NCI-H128 (cell line): ENCODE measurements at regions not wholly inside any gene's neighbourhood (a gene's known extent, or its start where the extent isn't known, plus 50 kb on each side); places are given as distances from the start of the nearest gene placed in this dataset.
"Not testable (repeated sequence)": the region's sequence is repeated elsewhere in the genome, so short reads cannot be mapped to it uniquely, and the experiment has no call there.

ENCODE experiments used
- DNase-seq: peaks from one replicate; lab custom pipeline; 2025; ENCODE audit not compliant: unreplicated experiment; lab: John Stamatoyannopoulos, UW

DNA sequence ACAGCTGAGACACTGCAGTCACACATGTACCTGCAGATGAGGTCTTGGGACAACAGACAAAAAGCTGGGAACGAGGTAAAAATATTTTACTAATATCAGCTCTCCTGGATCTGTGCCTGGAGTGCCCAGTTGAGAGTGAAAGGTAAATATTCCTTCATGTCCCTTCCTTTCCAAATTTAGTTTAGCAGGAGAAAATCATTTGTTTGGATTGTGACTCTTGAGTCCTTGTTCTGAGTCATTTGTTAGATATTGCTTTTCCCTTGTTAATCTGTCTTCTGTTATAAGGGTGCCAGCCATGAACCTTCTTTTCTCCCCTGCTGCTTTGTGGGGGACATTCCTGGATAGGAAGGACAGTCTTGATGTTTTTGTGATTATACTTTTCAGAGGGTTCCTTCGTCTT, 329.2 kb downstream of the DSC3 start:
- DNase-seq = no peak

DNA sequence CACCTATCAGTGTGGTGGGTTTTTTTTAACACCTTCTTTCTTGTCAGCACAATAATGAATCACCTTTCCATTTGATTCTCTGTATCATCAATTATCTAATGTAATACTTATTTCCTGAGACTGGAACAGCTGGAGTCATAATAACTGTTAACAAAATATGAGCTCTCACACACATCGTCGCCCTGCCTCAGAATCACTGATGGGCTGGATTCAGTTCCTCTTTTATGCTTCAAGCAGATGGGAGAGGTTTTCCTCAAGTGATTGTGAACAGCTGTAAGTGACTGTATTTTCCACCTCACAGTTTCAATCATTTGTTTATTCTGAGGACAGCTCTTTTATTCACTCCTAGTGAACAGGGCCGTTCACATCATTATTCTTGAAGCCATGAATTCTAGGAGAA, 330.2 kb downstream of the DSC3 start:
- DNase-seq = no peak

DNA sequence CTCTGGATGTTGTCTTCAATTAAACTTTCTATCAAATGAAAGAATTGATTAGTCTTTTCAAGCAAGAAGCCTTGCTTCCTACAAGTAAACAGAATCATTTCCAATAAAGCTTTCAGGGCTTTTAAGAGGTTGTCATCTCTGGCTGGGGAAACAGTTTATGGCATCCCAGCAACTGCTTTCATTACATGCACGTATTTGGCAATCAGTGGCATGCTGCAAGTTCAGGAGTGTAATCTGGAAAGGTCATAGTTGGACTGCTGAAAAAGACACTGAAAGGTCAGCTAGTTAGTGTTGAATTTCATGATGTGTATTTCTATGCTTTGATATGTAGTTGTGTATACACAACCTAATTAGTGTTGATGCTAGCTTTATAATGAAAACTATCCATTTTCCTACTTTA, 332.9 kb downstream of the DSC3 start:
- no peak for DNase-seq

DNA sequence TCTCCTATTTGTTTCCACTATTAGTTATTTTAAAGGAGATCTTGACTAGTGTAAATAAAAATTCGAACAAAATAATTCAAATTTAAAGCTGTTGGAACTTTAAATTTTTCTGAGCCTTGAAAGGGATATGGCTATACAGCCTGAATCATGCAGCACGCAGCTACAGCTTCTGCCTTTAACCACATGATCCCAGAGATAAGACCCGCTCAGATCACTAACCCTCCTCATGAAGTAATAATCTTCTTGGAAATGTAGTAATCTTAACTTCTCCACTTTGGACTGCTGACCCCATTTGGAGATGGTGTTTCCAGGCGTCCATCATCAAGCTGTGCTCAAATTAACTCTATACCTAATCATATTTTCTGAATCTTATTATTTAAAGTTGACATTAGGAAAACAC, 336.6 kb downstream of the DSC3 start:
- DNase-seq = no peak

DNA sequence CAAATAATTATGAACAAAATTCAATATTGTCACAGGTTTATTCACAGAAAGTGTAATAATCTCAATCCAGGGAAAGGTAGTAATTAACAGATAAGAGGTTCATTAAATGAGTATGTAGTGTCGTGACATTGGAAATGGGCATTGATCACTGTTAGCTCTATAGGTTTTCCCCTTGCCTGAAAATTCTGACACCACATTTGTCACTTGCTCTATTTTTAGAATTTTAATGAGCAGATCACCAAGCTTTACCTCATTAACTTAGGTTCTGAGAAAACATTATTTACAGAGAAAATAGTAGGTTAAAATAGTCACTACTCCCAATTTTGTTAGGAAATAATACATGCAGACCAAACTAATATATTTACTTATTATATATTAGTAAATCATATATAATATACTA, 344.0 kb downstream of the DSC3 start:
- DNase-seq = no peak

DNA sequence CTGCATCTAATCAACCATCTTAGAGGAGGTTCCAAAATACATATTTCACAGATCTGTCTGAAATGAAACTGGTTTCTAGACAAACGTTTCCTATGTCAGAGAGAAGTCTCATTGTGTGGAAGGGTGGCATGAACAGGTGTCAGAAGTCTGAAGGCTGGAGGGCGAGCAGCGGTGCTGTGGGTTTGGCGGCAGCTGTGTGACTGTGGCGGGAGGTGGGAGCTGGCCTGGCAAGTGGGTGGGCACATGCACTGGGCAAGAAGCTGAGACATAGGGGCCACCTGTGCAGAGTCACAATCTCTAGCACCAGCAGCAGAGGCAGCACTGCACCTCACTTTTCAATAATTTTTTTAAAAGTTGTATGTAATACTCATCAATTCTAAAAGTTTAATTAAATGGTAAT, 346.3 kb downstream of the DSC3 start:
- no peak for DNase-seq

DNA sequence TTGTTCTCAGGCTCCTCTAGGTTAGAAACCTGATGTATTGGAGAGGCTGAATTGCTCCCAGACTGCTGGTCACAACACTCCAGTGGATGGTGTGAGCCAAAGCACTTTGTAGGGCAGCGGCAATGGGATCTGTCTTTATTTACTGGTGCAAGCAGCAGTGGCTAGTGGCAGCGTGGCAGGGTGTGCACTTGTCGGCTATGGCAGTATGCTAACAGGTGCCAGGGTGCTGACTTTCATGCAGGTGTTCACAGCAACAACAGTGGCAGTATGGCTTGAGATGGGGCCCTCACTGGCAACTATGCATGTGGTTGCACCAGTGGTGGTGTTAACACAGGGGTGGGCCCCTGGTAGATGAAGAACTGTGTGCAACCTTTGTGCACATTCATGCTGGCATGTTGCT, 347.8 kb downstream of the DSC3 start:
- DNase-seq = no peak

DNA sequence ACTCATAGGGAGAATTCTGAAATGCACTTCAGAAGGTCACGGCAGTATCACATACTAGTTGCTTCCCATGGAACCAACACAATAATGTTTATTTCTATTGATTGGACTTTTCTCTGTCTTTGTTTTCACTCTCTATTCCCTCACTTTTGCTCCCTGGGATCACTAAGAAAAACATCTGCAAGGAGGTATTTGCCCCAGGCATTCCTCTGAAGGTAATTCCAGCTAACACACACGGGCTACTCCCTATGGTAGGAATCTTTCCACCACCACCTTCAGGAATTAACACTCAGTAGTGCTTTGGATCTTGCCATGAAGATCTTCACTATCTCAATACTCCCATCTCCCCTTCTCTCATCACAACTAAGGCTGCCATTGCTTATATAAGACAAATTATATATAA, 353.3 kb downstream of the DSC3 start:
- no peak for DNase-seq

DNA sequence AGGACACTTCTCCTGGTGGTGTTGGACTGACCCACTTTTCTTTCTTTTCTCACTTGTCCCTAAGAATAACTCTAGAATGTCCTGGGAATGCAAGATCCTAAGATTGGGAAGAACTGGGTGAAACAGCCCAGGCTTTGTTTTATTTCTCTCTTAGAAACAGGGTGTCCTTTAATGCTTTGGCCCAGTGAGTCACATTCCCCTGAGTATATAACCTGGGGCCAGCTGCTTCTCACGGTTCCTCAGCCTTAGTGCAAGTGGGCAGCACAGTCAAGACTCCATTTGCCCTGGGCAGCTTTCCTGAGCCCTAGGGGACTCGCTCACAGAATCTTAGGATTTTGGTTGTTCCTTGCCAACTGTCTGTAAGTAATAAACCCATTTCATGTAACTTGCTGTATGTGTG, 355.0 kb downstream of the DSC3 start:
- no peak for DNase-seq

DNA sequence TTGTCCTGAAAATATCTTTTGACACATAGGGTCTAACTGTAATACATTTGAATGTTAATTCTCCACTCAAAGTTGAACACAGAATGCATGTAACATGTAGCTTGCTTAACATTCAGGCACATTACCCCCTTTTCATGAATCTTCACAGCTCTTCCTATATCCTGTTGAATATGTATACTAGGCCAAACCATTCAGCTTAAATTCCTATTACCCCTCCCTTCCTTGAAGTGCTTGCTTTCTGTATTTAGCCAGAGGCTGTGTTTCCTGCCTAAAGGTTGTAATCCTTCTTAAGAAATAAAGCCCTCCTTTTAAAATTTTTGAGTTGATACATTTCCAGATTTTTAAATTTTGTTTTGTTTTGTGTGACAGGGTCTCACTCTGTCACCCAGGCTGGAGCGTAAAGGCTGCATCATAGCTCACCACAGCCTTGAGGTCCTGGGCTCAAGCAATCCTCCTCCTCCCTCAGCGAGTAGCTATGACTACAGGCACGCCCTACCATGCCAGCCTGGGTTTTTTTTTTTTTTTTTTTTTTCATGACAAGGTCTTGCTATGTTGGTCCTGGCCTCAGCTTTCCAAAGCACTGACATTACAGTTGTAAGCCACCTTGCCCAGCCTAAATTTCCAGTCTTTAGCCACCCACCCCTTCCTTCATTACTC, 357.6 kb downstream of the DSC3 start:
- no peak for DNase-seq

DNA sequence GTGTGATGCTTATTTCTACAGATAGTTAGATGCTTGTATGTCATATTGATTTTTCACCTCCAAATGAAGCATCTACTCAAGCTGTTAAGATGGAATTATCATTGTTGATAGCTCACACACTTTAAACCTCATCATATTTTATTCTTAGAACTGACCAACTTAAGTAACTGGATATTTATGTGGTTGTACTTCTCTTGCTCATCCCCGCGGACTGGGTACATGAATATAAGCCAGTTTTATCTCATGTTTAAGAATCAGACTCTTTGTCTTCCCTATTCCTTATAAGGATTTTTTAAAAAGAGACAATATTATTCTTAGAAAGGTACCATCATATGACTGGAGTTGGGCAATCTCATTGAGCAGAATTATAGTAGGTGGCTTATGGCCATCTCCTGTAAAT, 358.7 kb downstream of the DSC3 start:
- no peak for DNase-seq

DNA sequence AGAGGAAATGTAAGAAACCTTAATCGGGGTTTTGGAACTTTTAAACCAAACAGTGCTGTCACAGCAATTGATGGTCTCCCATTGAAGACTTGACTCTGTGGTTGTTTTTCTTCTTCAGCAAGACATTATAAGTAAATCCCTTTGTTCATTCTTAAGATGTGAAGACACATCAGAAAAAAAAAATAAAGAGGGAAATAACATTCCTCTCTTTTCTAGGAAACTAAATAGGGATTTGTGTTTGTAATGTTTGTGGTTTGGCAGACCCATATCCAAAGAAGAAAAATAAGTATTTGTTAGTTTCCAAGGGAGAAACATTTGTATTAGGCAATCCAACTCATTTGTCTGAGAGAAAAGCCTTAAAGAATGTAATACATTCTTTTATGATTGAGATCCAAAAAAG, 359.9 kb downstream of the DSC3 start:
- no peak for DNase-seq

DNA sequence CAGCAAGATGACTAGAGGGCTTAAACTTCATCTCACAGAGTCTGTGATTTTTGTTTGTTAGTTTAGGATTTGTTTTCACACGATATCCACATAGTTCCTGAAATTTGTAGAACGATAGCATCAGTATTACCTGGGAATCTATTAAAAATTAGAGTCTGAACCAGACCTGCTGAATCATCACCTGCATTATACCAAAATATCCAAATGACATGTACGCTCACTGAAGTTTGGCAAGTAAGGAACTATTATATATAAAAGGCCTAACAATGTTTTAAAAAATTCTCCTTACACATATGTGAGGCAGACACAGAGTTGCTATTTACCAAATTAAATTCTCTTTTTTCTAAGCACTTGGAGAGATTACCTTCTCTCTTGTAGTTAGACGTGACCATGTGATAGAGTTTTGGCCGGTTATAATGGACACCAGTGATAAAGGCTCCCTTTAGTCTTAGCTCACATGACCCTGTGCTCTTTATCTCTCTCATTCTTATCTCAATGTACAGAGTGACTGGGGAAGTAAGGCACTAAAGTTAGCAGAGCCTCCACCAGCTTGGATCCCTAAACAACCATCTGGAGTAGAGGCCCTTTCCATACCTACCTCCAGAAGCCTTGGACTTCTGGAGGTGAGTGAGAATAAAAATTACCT, 363.1 kb downstream of the DSC3 start:
- no peak for DNase-seq

DNA sequence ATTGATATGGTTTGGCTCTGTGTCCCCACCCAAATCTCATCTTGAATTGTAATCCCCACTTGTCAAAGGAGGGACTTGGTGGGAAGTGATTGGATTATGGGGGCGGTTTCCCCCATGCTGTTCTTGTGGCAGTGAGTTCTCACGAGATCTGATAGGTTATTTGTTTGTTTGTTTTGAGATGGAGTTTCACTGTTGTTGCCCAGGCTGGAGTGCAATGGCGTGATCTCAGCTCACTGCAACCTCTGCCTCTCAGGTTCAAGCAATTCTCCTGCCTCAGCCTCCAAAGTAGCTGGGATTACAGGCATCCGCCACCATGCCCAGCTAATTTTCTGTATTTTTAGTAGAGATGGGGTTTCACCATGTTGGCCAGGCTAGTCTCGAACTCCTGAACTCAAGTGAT, 364.7 kb downstream of the DSC3 start:
- DNase-seq = not testable (repeated sequence)

DNA sequence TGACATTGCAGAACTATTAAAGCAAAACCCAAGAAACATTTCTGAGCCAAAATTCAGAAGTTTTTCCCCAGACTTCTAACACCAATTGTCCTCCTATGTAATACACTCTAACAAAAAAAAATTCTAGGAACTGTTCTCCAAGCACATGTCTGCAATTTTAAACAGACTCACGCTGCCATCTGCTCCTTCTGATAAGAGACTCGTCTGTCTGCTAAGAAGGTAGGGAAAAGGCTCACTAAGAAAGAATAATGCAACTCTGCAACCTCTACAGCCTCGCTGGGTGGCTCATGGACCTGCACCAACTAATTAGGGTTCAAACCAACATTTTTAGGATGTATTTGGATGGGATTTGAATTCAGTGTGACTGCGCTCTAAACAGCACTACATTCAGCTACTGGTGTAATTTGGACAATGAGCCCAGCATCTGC, 366.5 kb downstream of the DSC3 start:
- DNase-seq = no peak

DNA sequence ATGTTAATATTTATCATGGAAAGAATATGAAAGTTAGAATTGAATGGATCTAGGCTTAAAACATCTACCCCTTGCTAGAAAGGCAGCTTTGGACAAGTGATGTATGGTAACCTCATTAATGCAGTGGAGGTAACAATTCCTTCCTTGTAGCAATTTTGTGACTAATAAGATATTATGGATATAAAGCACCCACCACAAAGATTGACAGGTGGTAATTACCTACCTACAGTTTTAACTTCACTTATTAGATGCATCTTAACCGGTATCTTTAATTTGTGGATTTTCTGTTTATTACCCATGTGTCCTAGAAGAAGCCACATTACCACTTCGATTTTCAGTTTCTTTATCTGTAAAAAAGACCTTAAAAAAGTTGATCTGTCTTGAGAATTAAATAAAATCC, 367.0 kb downstream of the DSC3 start:
- DNase-seq = no peak

DNA sequence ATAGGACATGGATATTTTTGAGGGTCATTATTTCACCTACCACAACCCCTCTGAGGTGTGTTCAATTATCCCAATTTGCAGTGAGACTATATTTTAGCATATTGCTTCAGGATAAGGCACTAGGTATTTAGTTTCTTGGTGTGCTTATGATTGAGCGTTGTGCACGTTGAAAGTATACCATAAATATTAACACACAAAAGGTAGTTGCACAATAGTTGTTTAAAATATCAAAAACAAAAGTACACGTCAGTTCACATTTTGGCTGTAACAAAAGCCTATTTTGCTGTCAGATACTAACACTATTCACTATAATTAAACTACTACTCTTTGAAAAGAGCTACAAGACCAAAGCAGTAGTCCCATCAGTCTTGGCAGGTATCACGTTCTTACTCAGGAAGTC, 367.5 kb downstream of the DSC3 start:
- no peak for DNase-seq

DNA sequence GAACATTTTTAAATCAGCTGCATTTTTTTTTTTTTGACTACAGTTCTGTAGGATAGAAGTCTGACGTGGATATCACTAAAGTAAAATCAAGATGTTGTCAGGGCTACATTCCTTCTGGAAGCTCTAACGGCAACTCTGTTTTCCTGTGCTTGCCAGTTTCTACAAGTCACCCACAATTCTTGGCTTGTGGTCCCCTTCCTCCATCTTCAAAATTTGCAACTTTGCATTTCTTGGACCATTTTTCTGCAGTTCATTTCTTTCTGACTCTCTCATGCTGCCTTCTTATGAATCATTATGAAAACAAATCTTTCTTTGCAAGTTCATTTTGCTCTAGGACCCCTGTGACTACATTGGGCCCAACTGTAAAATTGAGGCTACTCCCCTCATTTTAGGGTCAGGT, 367.9 kb downstream of the DSC3 start:
- DNase-seq = no peak

DNA sequence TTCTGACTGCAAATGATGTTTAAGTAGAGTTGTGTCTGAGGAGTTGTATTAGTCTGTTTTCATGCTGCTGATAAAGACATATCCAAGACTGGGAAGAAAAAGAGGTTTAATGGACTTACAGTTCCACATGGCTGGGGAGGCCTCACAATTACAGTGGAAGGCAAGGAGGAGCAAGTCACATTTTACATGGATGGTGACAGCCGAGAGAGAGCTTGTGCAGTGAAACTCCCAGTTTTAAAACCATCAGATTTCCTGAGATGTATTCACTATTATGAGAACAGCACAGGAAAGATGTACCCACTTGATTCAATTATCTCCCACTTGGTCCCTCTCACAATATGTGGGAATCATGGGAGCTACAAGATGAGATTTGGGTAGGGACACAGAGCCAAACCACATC, 370.1 kb downstream of the DSC3 start:
- not testable (repeated sequence) for DNase-seq

DNA sequence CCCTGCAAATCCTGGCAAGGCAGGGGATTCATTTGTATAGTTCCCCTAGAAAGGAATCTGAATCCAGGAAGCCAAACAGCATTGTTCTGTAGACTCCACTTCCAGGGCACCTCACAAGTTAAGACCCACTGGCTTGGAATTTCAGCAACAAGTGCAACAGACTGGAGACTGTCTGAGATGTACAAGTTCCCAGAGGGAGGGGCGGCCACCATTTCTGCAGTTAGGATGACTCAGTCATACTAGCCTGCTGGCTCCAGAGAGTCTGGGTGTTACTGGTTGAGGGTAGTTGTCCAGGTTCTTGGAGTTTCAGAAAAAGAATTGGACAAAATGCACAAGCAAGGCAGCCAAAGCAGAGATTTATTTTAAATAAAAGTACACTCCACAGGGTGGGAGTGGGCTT, 384.2 kb downstream of the DSC3 start:
- no peak for DNase-seq

DNA sequence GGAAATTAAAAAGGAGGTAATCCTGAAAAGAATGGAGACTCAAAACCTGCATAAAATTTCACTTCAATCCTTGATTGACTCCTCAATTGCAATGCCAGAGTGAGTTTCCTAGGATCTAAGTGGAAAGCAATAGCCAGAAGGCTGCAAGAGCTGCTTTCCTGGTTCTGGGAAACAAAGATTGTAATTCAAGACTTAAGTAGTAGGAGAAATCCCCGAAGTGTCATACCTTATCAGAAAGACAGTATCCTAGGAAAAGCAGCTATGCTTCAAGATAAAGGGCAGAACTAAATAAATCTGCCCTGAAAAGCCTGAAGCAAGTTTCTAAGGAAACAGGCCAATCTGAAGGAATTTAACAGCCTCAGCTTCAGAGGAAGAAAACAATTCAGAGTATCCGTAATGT, 390.2 kb downstream of the DSC3 start:
- DNase-seq = no peak

DNA sequence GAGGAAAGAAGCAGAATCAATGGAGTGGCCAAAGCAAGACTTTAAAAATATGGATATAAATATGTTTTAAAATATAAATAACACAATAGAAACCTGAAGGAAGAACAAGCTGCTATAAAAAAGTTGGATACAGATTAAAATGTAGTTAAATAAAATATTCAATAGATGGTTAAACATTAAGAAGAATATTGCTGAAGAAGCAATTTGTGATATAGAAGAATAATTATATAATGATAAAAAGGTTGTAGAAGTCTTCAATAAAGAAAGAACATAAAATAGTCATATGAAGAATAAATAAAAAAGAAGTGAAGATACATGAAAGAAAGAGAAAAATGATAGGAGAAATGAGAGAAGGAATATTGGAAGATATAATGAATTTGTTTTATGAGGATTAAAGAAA, 392.0 kb downstream of the DSC3 start:
- DNase-seq = no peak

DNA sequence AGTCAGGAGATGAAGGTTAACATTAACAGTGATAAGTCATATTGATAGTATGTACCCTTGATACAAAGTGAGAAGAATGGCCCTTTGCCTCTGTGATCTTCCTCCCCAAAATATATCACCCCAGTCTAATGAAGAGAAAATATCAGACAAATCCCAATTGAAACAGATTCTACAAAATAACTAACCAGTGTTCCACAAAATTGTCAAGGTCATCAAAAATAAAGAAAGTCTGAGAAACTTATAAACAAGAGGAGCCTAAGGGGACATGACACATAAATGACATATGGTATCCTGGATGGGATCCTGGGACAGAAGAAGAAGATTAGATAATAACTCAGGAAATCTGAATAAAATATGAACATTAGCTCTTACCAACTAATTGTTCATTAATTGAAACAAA, 398.4 kb downstream of the DSC3 start:
- no peak for DNase-seq
